Skin of body (tissue), 1 donor: ENCODE measurements at regions not wholly inside any gene's neighbourhood (a gene's known extent, or its start where the extent isn't known, plus 50 kb on each side); places are given as distances from the start of the nearest gene placed in this dataset.
"Not testable (repeated sequence)": the region's sequence is repeated elsewhere in the genome, so short reads cannot be mapped to it uniquely, and the experiment has no call there.

ENCODE experiments used
- DNase-seq: peaks from one replicate; lab custom pipeline; 2025; lab: John Stamatoyannopoulos, UW

- not testable (repeated sequence) for DNase-seq
Measured at GRCh38 chr3:6490487-6491327, 370.2 kb upstream of the GRM7 start.

GRCh38 chr3:6491768-6492167 is 369.1 kb upstream of the GRM7 start:
- no peak for DNase-seq

GRCh38 chr3:6492306-6492705 is 368.6 kb upstream of the GRM7 start:
- no peak for DNase-seq

GRCh38 chr3:6498944-6499343 is 362.0 kb upstream of the GRM7 start:
- not testable (repeated sequence) for DNase-seq

GRCh38 chr3:6504347-6504746 is 356.6 kb upstream of the GRM7 start:
- DNase-seq = no peak

GRCh38 chr3:6504834-6505233 is 356.1 kb upstream of the GRM7 start:
- no peak for DNase-seq

GRCh38 chr3:6508410-6508759 is 352.5 kb upstream of the GRM7 start:
- no peak for DNase-seq

- no peak for DNase-seq
Measured at GRCh38 chr3:6509576-6509975, 351.3 kb upstream of the GRM7 start.

- no peak for DNase-seq
Measured at GRCh38 chr3:6510713-6511112, 350.2 kb upstream of the GRM7 start.

GRCh38 chr3:6512172-6512800 is 348.6 kb upstream of the GRM7 start:
- no peak for DNase-seq

GRCh38 chr3:6516143-6516542 is 344.8 kb upstream of the GRM7 start:
- no peak for DNase-seq

GRCh38 chr3:6516694-6517093 is 344.2 kb upstream of the GRM7 start:
- DNase-seq = no peak

- no peak for DNase-seq
Measured at GRCh38 chr3:6518709-6519345, 342.1 kb upstream of the GRM7 start.

GRCh38 chr3:6521369-6522113 is 339.4 kb upstream of the GRM7 start:
- no peak for DNase-seq

- DNase-seq = no peak
Measured at GRCh38 chr3:6522191-6522590, 338.7 kb upstream of the GRM7 start.

GRCh38 chr3:6523043-6523442 is 337.9 kb upstream of the GRM7 start:
- DNase-seq = no peak

- no peak for DNase-seq
Measured at GRCh38 chr3:6524479-6524878, 336.4 kb upstream of the GRM7 start.

GRCh38 chr3:6526321-6526720 is 334.6 kb upstream of the GRM7 start:
- no peak for DNase-seq

- DNase-seq = no peak
Measured at GRCh38 chr3:6526861-6527260, 334.1 kb upstream of the GRM7 start.

GRCh38 chr3:6528951-6529350 is 332.0 kb upstream of the GRM7 start:
- no peak for DNase-seq

GRCh38 chr3:6531153-6531552 is 329.8 kb upstream of the GRM7 start:
- DNase-seq = no peak

- no peak for DNase-seq
Measured at GRCh38 chr3:6532101-6532500, 328.8 kb upstream of the GRM7 start.
